GM23248 (cell line): ENCODE measurements at regions not wholly inside any gene's neighbourhood (a gene's known extent, or its start where the extent isn't known, plus 50 kb on each side); places are given as distances from the start of the nearest gene placed in this dataset.

Experiments used
- DNase-seq: peaks from one replicate; pipeline ENCODE4 v3.0.0-alpha.2; 2015
- H2AFZ ChIP-seq: fragments of 200-600 bp; sonication (generic); 2 replicates; pipeline ENCODE4 v1.6.1; 2016; ENCODE audit warnings: antibody characterized with exemption
- H3F3A ChIP-seq: fragments of 200-600 bp; sonication (generic); 2 replicates; pipeline ENCODE4 v1.6.1; 2016; ENCODE audit warnings: mild to moderate bottlenecking, antibody characterized with exemption, mixed run types; ENCODE audit not compliant: insufficient read depth
- H3K27ac ChIP-seq: fragments of 200-600 bp; sonication (generic); 2 replicates; pipeline ENCODE4 v1.5.1; 2016; ENCODE audit warnings: mild to moderate bottlenecking
- H3K27me3 ChIP-seq: fragments of 200-600 bp; sonication (generic); replicated peaks from 2 replicates; pipeline ENCODE4 v1.6.1; 2016; ENCODE audit warnings: mild to moderate bottlenecking; ENCODE audit not compliant: insufficient read depth
- H3K36me3 ChIP-seq: fragments of 200-600 bp; sonication (generic); 2 replicates; pipeline ENCODE4 v1.6.1; 2016; ENCODE audit warnings: low read depth, mild to moderate bottlenecking
- H3K4me1 ChIP-seq: fragments of 200-600 bp; sonication (generic); 2 replicates; pipeline ENCODE4 v1.6.1; 2016; ENCODE audit warnings: mild to moderate bottlenecking; ENCODE audit not compliant: insufficient read depth
- H3K4me2 ChIP-seq: fragments of 200-600 bp; sonication (generic); one replicate; pipeline ENCODE4 v1.6.1; 2016; ENCODE audit warnings: mild to moderate bottlenecking; ENCODE audit not compliant: unreplicated experiment
- H3K4me3 ChIP-seq: fragments of 200-600 bp; sonication (generic); 2 replicates; pipeline ENCODE4 v1.5.1; 2016; ENCODE audit warnings: mild to moderate bottlenecking
- H3K79me2 ChIP-seq: fragments of 200-600 bp; sonication (generic); 2 replicates; pipeline ENCODE4 v1.6.1; 2016; ENCODE audit warnings: mild to moderate bottlenecking; ENCODE audit not compliant: insufficient read depth
- H3K9ac ChIP-seq: fragments of 200-600 bp; sonication (generic); 2 replicates; pipeline ENCODE4 v1.6.1; 2016; ENCODE audit warnings: mild to moderate bottlenecking
- H3K9me2 ChIP-seq: fragments of 200-600 bp; sonication (generic); 2 replicates; pipeline ENCODE4 v1.6.1; 2016; ENCODE audit warnings: mixed run types, mild to moderate bottlenecking, moderate library complexity; ENCODE audit not compliant: insufficient read depth
- H3K9me3 ChIP-seq: fragments of 200-600 bp; sonication (generic); one replicate; pipeline ENCODE4 v1.6.1; 2017; ENCODE audit warnings: low read depth
- H4K20me1 ChIP-seq: fragments of 200-600 bp; sonication (generic); 2 replicates; pipeline ENCODE4 v1.6.0; 2016; ENCODE audit not compliant: insufficient read depth
- EZH2 ChIP-seq: fragments of 200-600 bp; sonication (generic); IDR thresholded peaks from 2 replicates; pipeline ENCODE4 v1.6.1; 2018; ENCODE audit warnings: antibody characterized with exemption, mild to moderate bottlenecking; ENCODE audit not compliant: insufficient read depth, poor library complexity, severe bottlenecking
- EZH2phosphoT487 ChIP-seq: fragments of 200-600 bp; sonication (generic); IDR thresholded peaks from 2 replicates; pipeline ENCODE4 v1.6.1; 2018; ENCODE audit warnings: antibody characterized with exemption, moderate library complexity, mild to moderate bottlenecking, low read depth; ENCODE audit not compliant: insufficient read depth
- WGBS, 2 experiments: methylation state at CpG; one replicate each; pipeline ENCODE4 v1.1.6; 2015 to 2017; ENCODE audit warnings: low lambda C conversion rate in 2 of 2, low coverage in 1 of 2; ENCODE audit errors: missing lambda C conversion rate in 2 of 2; 5-methylcytosine and 5-hydroxymethylcytosine counted together
- in situ Hi-C: fragments of 300-500 bp; cut with MboI; formaldehyde crosslinking; loops from 2 replicates; pipeline ENCODE4 v1.15.0; 2020

DNA sequence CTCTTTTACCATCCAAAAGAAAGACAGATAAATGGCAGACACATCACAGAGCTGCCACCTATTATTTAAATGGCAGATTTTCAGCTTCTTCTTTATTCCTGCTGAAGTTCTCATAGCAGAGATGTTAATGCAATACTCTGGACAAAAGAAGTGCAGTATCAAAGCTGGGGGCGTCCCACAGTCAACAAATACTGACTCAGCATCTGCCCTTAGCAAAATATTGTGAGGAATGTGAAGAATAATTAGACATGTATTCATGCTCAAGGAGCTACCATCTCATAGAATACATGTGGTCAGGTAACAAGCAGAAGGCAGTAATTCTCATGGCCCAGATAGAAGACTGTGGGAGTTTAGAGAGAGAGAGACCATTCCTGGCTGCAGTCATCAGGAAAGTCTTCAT lies 108.0 kb upstream of the TANK start:
- Histone ChIP-seq H3F3A (no peaks in the 10 kb centered on the region), H4K20me1 (no peaks in the 10 kb centered on the region), H3K27me3 (no peaks in the 10 kb centered on the region), H3K4me1 (no peaks in the 10 kb centered on the region; the same call in 1 of the 2 replicates), H3K27ac (no peak overlapping the region), H3K4me3 (no peak overlapping the region), H3K4me2 (no peak overlapping the region), H3K79me2 (no peaks in the 10 kb centered on the region), H3K9me3 (no peaks in the 10 kb centered on the region), H2AFZ (no peak overlapping the region), H3K9ac (no peak overlapping the region), H3K9me2 (no peaks in the 10 kb centered on the region), H3K36me3 (no peaks in the 10 kb centered on the region)
- WGBS, 2 experiments: 69 to 85% methylated on average over 1 of the region's 1 CpG
- no peak for DNase-seq
- in situ Hi-C loops: no loop called here
- TF ChIP-seq EZH2phosphoT487 (no peak), EZH2 (no peak)

GRCh38 chr2:161055289-161055688 lies 104.9 kb upstream of the TANK start:
- no peak for DNase-seq
- H3K9ac ChIP-seq: no peak overlapping the region
- no peaks in the 10 kb centered on the region for H3K36me3 ChIP-seq
- TF ChIP-seq EZH2phosphoT487 (no peak), EZH2 (no peak)
- in situ Hi-C loops: no loop called here
- no peaks in the 10 kb centered on the region for H3K27me3 ChIP-seq
- H3K27ac ChIP-seq: no peak overlapping the region
- no peaks in the 10 kb centered on the region for H3F3A ChIP-seq
- H3K4me1 ChIP-seq: no peaks in the 10 kb centered on the region
- no peak overlapping the region for H3K4me2 ChIP-seq
- H3K4me3 ChIP-seq: no peak overlapping the region
- H3K9me3 ChIP-seq: no peaks in the 10 kb centered on the region
- H3K9me2 ChIP-seq: no peaks in the 10 kb centered on the region
- no peaks in the 10 kb centered on the region for H4K20me1 ChIP-seq
- H3K79me2 ChIP-seq: no peaks in the 10 kb centered on the region
- no peak overlapping the region for H2AFZ ChIP-seq

DNA sequence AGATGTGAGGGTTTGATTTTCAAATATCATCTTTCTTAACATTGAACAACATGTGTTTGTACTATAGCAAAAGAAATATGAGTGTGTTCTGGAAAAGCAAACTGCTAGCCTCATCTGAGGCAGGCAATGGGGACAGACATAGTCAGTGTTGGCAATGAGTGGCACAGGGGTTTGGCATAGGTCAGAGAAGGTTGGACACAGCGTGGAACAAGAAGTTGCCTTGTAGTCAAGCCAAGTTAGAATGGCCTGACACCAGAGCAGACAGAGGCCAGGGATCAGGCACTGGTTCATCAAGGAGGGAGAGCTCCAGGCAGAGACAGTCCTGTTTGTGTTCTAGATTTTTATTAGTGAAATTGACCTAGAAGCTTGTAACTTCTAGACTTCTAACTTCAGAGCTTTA lies 100.8 kb upstream of the TANK start:
- WGBS, 2 experiments: 44 to 53% methylated on average over 1 of the region's 1 CpG
- no peak overlapping the region for H3K27ac ChIP-seq
- no peaks in the 10 kb centered on the region for H4K20me1 ChIP-seq
- H3K4me2 ChIP-seq: no peak overlapping the region
- no peak for TF ChIP-seq EZH2
- TF ChIP-seq EZH2phosphoT487: no peak
- no peaks in the 10 kb centered on the region for H3K79me2 ChIP-seq
- H3K36me3 ChIP-seq: no peaks in the 10 kb centered on the region
- H3K9me3 ChIP-seq: no peaks in the 10 kb centered on the region
- H3K4me1 ChIP-seq: peaks cover 8% of the 10 kb centered on the region
- DNase-seq: no peak
- no peaks in the 10 kb centered on the region for H3K27me3 ChIP-seq
- no peak overlapping the region for H3K4me3 ChIP-seq
- H3K9me2 ChIP-seq: no peaks in the 10 kb centered on the region
- no peak overlapping the region for H3K9ac ChIP-seq
- no peaks in the 10 kb centered on the region for H3F3A ChIP-seq
- no peak overlapping the region for H2AFZ ChIP-seq
- in situ Hi-C loops: no loop called here

DNA sequence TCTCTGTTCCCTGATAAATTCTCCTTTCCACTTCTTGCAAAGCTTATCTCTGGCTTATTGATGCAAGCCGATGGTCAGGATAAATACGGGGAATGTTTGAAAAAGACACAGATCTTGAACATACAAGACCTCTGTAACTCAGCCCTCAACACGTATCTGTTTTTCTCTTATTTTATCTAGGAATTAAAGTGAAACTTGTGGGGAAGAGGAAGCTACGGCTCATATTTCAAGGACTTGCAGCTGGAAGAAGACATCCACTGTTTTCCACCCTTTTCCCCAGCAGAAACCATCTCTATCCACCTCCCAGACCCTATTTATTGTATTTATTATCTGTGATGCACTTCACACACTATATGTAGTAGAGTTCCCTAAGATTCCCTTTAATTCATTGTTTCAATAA lies 98.4 kb upstream of the TANK start:
- TF ChIP-seq EZH2: no peak
- TF ChIP-seq EZH2phosphoT487: no peak
- in situ Hi-C loops: no loop called here
- H3K4me3 ChIP-seq: no peak overlapping the region
- 97% methylated on average over 4 of the region's 4 CpGs for WGBS, 2 experiments
- no peak overlapping the region for H3K4me2 ChIP-seq
- peaks cover 8% of the 10 kb centered on the region for H3K4me1 ChIP-seq
- H3F3A ChIP-seq: no peaks in the 10 kb centered on the region
- no peaks in the 10 kb centered on the region for H3K27me3 ChIP-seq
- no peak overlapping the region for H2AFZ ChIP-seq
- H3K9ac ChIP-seq: no peak overlapping the region
- H4K20me1 ChIP-seq: no peaks in the 10 kb centered on the region
- H3K79me2 ChIP-seq: no peaks in the 10 kb centered on the region
- H3K9me3 ChIP-seq: no peaks in the 10 kb centered on the region
- no peak overlapping the region for H3K27ac ChIP-seq
- DNase-seq: no peak
- no peaks in the 10 kb centered on the region for H3K36me3 ChIP-seq
- no peaks in the 10 kb centered on the region for H3K9me2 ChIP-seq
